Kidney (tissue), 13 donors: ENCODE measurements at regions not wholly inside any gene's neighbourhood (a gene's known extent, or its start where the extent isn't known, plus 50 kb on each side); places are given as distances from the start of the nearest gene placed in this dataset.
"Not testable (repeated sequence)": the region's sequence is repeated elsewhere in the genome, so short reads cannot be mapped to it uniquely, and the experiment has no call there.

ENCODE experiments used
- DNase-seq, 5 donors: peaks; one replicate each; pipeline ENCODE4 v3.0.0-alpha.2; 2013 to 2020
- FAIRE-seq: peaks from 2 replicates; lab custom pipeline; 2012; peaks lifted over from hg19 to GRCh38; lab: Jason Lieb, UNC
- H3K27ac ChIP-seq, 2 donors: one replicate each; pipeline ENCODE4 v1.7.0; 2013; ENCODE audit warnings: low read depth in 2 of 2, low read length in 2 of 2, inconsistent platforms in 1 of 2
- H3K27me3 ChIP-seq: one replicate; pipeline ENCODE4 v1.7.1; 2013; ENCODE audit warnings: low read length, inconsistent platforms; ENCODE audit not compliant: control insufficient read depth, insufficient read depth
- H3K36me3 ChIP-seq, 3 donors: one replicate each; pipeline versions ENCODE4 v1.7.0 to v1.7.1; 2013; ENCODE audit warnings: low read length in 3 of 3, control low read depth in 1 of 3, inconsistent platforms in 1 of 3; ENCODE audit not compliant: insufficient read depth in 3 of 3, control insufficient read depth in 2 of 3
- H3K4me1 ChIP-seq, 3 donors: one replicate each; pipeline versions ENCODE4 v1.7.0 to v1.7.1; 2013; ENCODE audit warnings: low read length in 3 of 3, inconsistent platforms in 1 of 3, low read depth in 1 of 3; ENCODE audit not compliant: control insufficient read depth in 2 of 3, insufficient read depth in 2 of 3
- H3K4me3 ChIP-seq, 3 donors: one replicate each; pipeline versions ENCODE4 v1.7.0 to v1.8.1; 2013; ENCODE audit warnings: low read length in 3 of 3, control low read depth in 1 of 3, inconsistent platforms in 1 of 3
- H3K9ac ChIP-seq, 3 donors: one replicate each; pipeline versions ENCODE4 v1.7.0 to v1.7.1; 2013; ENCODE audit warnings: low read length in 3 of 3, control low read depth in 1 of 3, inconsistent platforms in 1 of 3
- H3K9me3 ChIP-seq, 3 donors: one replicate each; pipeline versions ENCODE4 v1.7.0 to v1.7.1; 2013; ENCODE audit warnings: low read length in 3 of 3, control low read depth in 1 of 3, inconsistent platforms in 1 of 3; ENCODE audit not compliant: control insufficient read depth in 2 of 3, insufficient read depth in 1 of 3
- CTCF ChIP-seq: IDR thresholded peaks from 3 replicates; pipeline ENCODE4 v1.5.1; 2012; ENCODE audit warnings: mild to moderate bottlenecking, moderate library complexity, borderline replicate concordance; ENCODE audit not compliant: insufficient read depth; ENCODE audit errors: extremely low read depth
- intact Hi-C: fragments of 100-400 bp; cut with DNase I; formaldehyde crosslinking; loops from one replicate; pipeline ENCODE4 v1.11.1; 2022
- donor health status: control.
- donor health status: control.
- donor health status: control.
- donor health status: control.
- donor health status: control.
- donor health status: DM: yes; HTN: yes; CAD: no.
- donor health status: Normal renal cell carcinoma (clear cell type).

- no peak for DNase-seq
- no peak overlapping the region for H3K4me3 ChIP-seq
- intact Hi-C loops = no loop called here
- FAIRE-seq = no peak
- H3K4me1 ChIP-seq = no peaks in the 10 kb centered on the region
- H3K27me3 ChIP-seq = no peaks in the 10 kb centered on the region
- H3K36me3 ChIP-seq = no peaks in the 10 kb centered on the region
- no peaks in the 10 kb centered on the region for H3K9me3 ChIP-seq
- H3K27ac ChIP-seq = no peak overlapping the region
- H3K9ac ChIP-seq = no peak overlapping the region
- TF ChIP-seq CTCF = no peak
Observed at GRCh38 chrX:55379396-55379795, 72.5 kb upstream of the MAGEH1 start.

- no peaks in the 10 kb centered on the region for H3K36me3 ChIP-seq
- no peak overlapping the region for H3K9ac ChIP-seq
- DNase-seq = no peak
- no peaks in the 10 kb centered on the region for H3K27me3 ChIP-seq
- no peak overlapping the region for H3K4me3 ChIP-seq
- no peak overlapping the region for H3K27ac ChIP-seq
- H3K9me3 ChIP-seq = no peaks in the 10 kb centered on the region
- FAIRE-seq = no peak
- no peak for TF ChIP-seq CTCF
- intact Hi-C loops = no loop called here
- H3K4me1 ChIP-seq = no peaks in the 10 kb centered on the region
Observed at GRCh38 chrX:55389376-55389775, 62.6 kb upstream of the MAGEH1 start.

- H3K27ac ChIP-seq, H3K4me1 ChIP-seq, intact Hi-C loops, H3K9ac ChIP-seq, DNase-seq, FAIRE-seq, H3K4me3 ChIP-seq, H3K9me3 ChIP-seq, H3K27me3 ChIP-seq, H3K36me3 ChIP-seq: not testable (repeated sequence)
Observed at GRCh38 chrX:55396836-55397235, 55.1 kb upstream of the MAGEH1 start.
